ENCODE measurements at regions not wholly inside any gene's neighbourhood (a gene's known extent, or its start where the extent isn't known, plus 50 kb on each side); places are given as distances from the start of the nearest gene placed in this dataset.
A peak's percentile ranks its signal among the peaks of the same experiment; 100 is the strongest.

DNA sequence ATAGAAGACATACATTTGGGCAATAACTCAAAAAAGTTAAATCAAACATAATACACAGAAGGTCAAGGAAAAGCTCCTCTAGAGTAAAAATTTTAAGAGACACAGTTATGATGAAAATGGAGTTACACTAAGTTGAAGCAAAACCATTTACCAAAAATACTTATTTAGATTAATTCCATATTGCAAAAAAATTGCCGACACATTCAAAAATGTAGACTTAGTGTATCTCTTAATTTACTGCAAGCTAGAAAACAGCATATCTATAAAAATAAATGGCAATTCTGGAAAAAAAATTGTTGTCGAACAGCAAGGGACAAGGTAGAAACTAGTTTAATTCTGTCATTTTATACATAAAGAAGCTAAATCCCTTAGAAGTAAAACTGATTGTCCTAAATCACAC, 248.7 kb upstream of the KIF2B start:
- TF ChIP-seq, protein P1, sequence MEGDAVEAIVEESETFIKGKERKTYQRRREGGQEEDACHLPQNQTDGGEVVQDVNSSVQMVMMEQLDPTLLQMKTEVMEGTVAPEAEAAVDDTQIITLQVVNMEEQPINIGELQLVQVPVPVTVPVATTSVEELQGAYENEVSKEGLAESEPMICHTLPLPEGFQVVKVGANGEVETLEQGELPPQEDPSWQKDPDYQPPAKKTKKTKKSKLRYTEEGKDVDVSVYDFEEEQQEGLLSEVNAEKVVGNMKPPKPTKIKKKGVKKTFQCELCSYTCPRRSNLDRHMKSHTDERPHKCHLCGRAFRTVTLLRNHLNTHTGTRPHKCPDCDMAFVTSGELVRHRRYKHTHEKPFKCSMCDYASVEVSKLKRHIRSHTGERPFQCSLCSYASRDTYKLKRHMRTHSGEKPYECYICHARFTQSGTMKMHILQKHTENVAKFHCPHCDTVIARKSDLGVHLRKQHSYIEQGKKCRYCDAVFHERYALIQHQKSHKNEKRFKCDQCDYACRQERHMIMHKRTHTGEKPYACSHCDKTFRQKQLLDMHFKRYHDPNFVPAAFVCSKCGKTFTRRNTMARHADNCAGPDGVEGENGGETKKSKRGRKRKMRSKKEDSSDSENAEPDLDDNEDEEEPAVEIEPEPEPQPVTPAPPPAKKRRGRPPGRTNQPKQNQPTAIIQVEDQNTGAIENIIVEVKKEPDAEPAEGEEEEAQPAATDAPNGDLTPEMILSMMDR (conservative IDR thresholded peaks at IDR 0.05): no peak
- no peak for TF ChIP-seq EZH2 (IDR thresholded peaks at IDR 0.05; ENCODE audit: low read depth)
- no peaks in the 10 kb centered on the region for H3F3A ChIP-seq (ENCODE audit: insufficient read depth, low read depth)
- POLR2A ChIA-PET (ENCODE audit: unreplicated experiment): no interaction called here
- H3K9me2 ChIP-seq (ENCODE audit: insufficient read depth): 0 out of 2 replicates have a peak, but pooled peaks cover 3% of the 10 kb centered on the region
- no peaks in the 10 kb centered on the region for H4K20me1 ChIP-seq (ENCODE audit: insufficient read depth)
- H3K4me1 ChIP-seq (replicated peaks; ENCODE audit: insufficient read depth): no peaks in the 10 kb centered on the region
- no peak overlapping the region for H2AFZ ChIP-seq
- CTCF ChIA-PET: no interaction called here
- H3K27ac ChIP-seq: no peak overlapping the region
- H3K36me3 ChIP-seq (ENCODE audit: low read depth): no peaks in the 10 kb centered on the region
- H3K9me3 ChIP-seq (ENCODE audit: insufficient read depth, low read depth): no peaks in the 10 kb centered on the region
- intact Hi-C loops (cut with micrococcal nuclease; ENCODE audit: unreplicated experiment): no loop called here
- no peak for DNase-seq
- no peaks in the 10 kb centered on the region for H3K27me3 ChIP-seq (ENCODE audit: insufficient read depth, low read depth)
- BruUV-seq (replicated peaks): no TSS peak
- H3K4me3 ChIP-seq: no peak overlapping the region
- H3K4me2 ChIP-seq: no peak overlapping the region
- no peaks in the 10 kb centered on the region for H3K79me2 ChIP-seq (ENCODE audit: low read depth)

DNA sequence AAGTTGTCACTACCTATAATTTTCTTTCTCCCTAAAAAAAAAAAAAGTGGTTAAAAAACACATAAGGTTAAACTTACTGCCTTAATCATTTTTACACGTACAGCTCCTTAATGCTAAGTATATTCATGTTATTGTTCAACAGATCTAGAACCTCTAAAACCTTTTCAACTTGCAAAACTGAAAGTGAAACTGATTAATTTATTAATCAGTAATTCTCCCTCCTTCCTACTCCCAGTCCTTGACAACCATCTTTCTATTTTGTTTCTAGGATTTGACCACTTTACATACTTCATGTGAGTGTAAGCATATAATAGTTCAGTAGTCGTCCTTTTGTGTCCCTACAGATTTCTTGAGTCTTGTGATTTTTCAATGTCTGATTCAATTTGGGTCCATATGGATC, 251.4 kb upstream of the KIF2B start:
- no peak overlapping the region for H3K27ac ChIP-seq
- peak overlapping the region; percentile 50; the same call in 1 of the 2 replicates for H2AFZ ChIP-seq
- no peaks in the 10 kb centered on the region for H3K36me3 ChIP-seq (ENCODE audit: low read depth)
- H3F3A ChIP-seq (ENCODE audit: insufficient read depth, low read depth): no peaks in the 10 kb centered on the region
- CTCF ChIA-PET: no interaction called here
- no peaks in the 10 kb centered on the region for H3K27me3 ChIP-seq (ENCODE audit: insufficient read depth, low read depth)
- no peaks in the 10 kb centered on the region for H3K9me3 ChIP-seq (ENCODE audit: insufficient read depth, low read depth)
- POLR2A ChIA-PET (ENCODE audit: unreplicated experiment): no interaction called here
- no TSS peak for BruUV-seq (replicated peaks)
- peak overlapping the region; percentile 58 for H3K4me2 ChIP-seq
- H3K79me2 ChIP-seq (ENCODE audit: low read depth): no peaks in the 10 kb centered on the region
- TF ChIP-seq EZH2 (IDR thresholded peaks at IDR 0.05; ENCODE audit: low read depth): no peak
- TF ChIP-seq, protein P1 (conservative IDR thresholded peaks at IDR 0.05): no peak
- no peak overlapping the region for H3K4me3 ChIP-seq
- no peaks in the 10 kb centered on the region for H4K20me1 ChIP-seq (ENCODE audit: insufficient read depth)
- H3K4me1 ChIP-seq (replicated peaks; ENCODE audit: insufficient read depth): no peaks in the 10 kb centered on the region
- H3K9me2 ChIP-seq (ENCODE audit: insufficient read depth): 0 out of 2 replicates have a peak, but pooled peaks cover 3% of the 10 kb centered on the region
- DNase-seq: no peak
- intact Hi-C loops (cut with micrococcal nuclease; ENCODE audit: unreplicated experiment): no loop called here

DNA sequence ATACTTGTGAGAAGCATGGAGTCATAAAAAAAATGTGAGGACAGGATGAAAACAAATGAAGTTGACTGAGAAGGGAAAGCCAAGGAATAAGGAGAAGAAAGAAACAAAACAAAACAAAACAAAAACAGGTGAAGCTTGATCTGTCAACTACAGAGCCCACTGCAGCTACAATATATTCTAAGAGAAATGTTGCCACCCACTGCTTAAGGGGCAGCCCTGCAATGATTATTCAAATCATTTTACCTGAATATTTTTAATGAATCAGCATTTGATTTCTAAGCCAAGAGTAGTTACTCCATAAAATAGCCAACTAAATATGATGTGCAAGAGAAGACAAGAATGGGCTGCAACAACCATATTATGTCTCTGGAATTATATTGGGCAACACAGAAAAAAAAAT, 252.0 kb upstream of the KIF2B start:
- TF ChIP-seq, protein P1 (conservative IDR thresholded peaks at IDR 0.05): no peak
- no peak for TF ChIP-seq EZH2 (IDR thresholded peaks at IDR 0.05; ENCODE audit: low read depth)
- no peaks in the 10 kb centered on the region for H3K9me3 ChIP-seq (ENCODE audit: insufficient read depth, low read depth)
- no peak overlapping the region for H2AFZ ChIP-seq
- H3K4me3 ChIP-seq: no peak overlapping the region
- H3K27ac ChIP-seq: no peak overlapping the region
- intact Hi-C loops (cut with micrococcal nuclease; ENCODE audit: unreplicated experiment): no loop called here
- 0 out of 2 replicates have a peak, but pooled peaks cover 3% of the 10 kb centered on the region for H3K9me2 ChIP-seq (ENCODE audit: insufficient read depth)
- no peaks in the 10 kb centered on the region for H3K4me1 ChIP-seq (replicated peaks; ENCODE audit: insufficient read depth)
- H3K4me2 ChIP-seq: no peak overlapping the region; the same call in 1 of the 2 replicates
- no peaks in the 10 kb centered on the region for H3K27me3 ChIP-seq (ENCODE audit: insufficient read depth, low read depth)
- ChIA-PET CTCF (no interaction called here), POLR2A (ENCODE audit: unreplicated experiment) (no interaction called here)
- no peak for DNase-seq
- no peaks in the 10 kb centered on the region for H4K20me1 ChIP-seq (ENCODE audit: insufficient read depth)
- H3K36me3 ChIP-seq (ENCODE audit: low read depth): no peaks in the 10 kb centered on the region
- no peaks in the 10 kb centered on the region for H3F3A ChIP-seq (ENCODE audit: insufficient read depth, low read depth)
- BruUV-seq (replicated peaks): no TSS peak
- H3K79me2 ChIP-seq (ENCODE audit: low read depth): no peaks in the 10 kb centered on the region
